Neural cell (in vitro differentiated cells): ENCODE measurements at regions not wholly inside any gene's neighbourhood (a gene's known extent, or its start where the extent isn't known, plus 50 kb on each side); places are given as distances from the start of the nearest gene placed in this dataset.

Experiments
- H2AFZ ChIP-seq: fragments of 200-600, 300-800 bp; sonication (generic), shearing (Covaris generic); 2 replicates; pipeline ENCODE4 v1.6.0; 2014; ENCODE audit warnings: low read depth, mild to moderate bottlenecking, antibody characterized with exemption, low read length, moderate library complexity
- H3F3A ChIP-seq: fragments of 200-600 bp; shearing (Covaris generic); 2 replicates; pipeline ENCODE4 v1.6.1; 2016; ENCODE audit warnings: mild to moderate bottlenecking, moderate library complexity, mixed read lengths, antibody characterized with exemption, low read length; ENCODE audit not compliant: insufficient read depth, poor library complexity, severe bottlenecking
- H3K27ac ChIP-seq: fragments of 200-600, 300-800 bp; sonication (generic), shearing (Covaris generic); 2 replicates; pipeline ENCODE4 v1.5.1; 2014; ENCODE audit warnings: mild to moderate bottlenecking, low read length, moderate library complexity
- H3K27me3 ChIP-seq: fragments of 300-800, 200-600 bp; sonication (generic), shearing (Covaris generic); 2 replicates; pipeline ENCODE4 v1.6.0; 2014; ENCODE audit warnings: mild to moderate bottlenecking, low read depth, low read length, moderate library complexity; ENCODE audit not compliant: insufficient read depth
- H3K36me3 ChIP-seq: fragments of 300-800, 200-600 bp; sonication (generic), shearing (Covaris generic); 2 replicates; pipeline ENCODE4 v1.5.1; 2014; ENCODE audit warnings: mild to moderate bottlenecking, antibody characterized with exemption, low read length, moderate library complexity; ENCODE audit not compliant: insufficient read depth
- H3K4me2 ChIP-seq: fragments of 300-800, 200-600 bp; sonication (generic), shearing (Covaris generic); 2 replicates; pipeline ENCODE4 v1.6.0; 2014; ENCODE audit warnings: mild to moderate bottlenecking, low read length
- H3K4me3 ChIP-seq: fragments of 300-800, 200-600 bp; sonication (generic), shearing (Covaris generic); 2 replicates; pipeline ENCODE4 v1.5.1; 2014; ENCODE audit warnings: mild to moderate bottlenecking, low read length, moderate library complexity
- H3K79me2 ChIP-seq: fragments of 200-600 bp; shearing (Covaris generic); replicated peaks from 2 replicates; pipeline ENCODE4 v1.6.0; 2014; ENCODE audit warnings: mild to moderate bottlenecking, low read length, moderate library complexity; ENCODE audit not compliant: insufficient read depth
- H3K9ac ChIP-seq: fragments of 300-800, 200-600 bp; sonication (generic), shearing (Covaris generic); 2 replicates; pipeline ENCODE4 v1.6.1; 2016; ENCODE audit warnings: mild to moderate bottlenecking, low read length, mixed read lengths
- H3K9me2 ChIP-seq: fragments of 200-600 bp; shearing (Covaris generic); 2 replicates; pipeline ENCODE4 v1.6.1; 2016; ENCODE audit warnings: mild to moderate bottlenecking, low read length, mixed read lengths; ENCODE audit not compliant: insufficient read depth
- H3K9me3 ChIP-seq: fragments of 200-600, 300-800 bp; sonication (generic), shearing (Covaris generic); 2 replicates; pipeline ENCODE4 v1.6.1; 2016; ENCODE audit warnings: mild to moderate bottlenecking, mixed run types, low read length, moderate library complexity, mixed read lengths
- H4K20me1 ChIP-seq: fragments of 200-600 bp; shearing (Covaris generic); 2 replicates; pipeline ENCODE4 v1.6.1; 2016; ENCODE audit warnings: mild to moderate bottlenecking, mixed run types; ENCODE audit not compliant: insufficient read depth
- CTCF ChIP-seq: fragments of 450-650 bp; IDR thresholded peaks from 2 replicates; pipeline ENCODE4 v1.5.1; 2014; ENCODE audit warnings: antibody characterized with exemption, mild to moderate bottlenecking, moderate library complexity; ENCODE audit not compliant: poor library complexity, severe bottlenecking
- EP300 ChIP-seq: fragments of 450-650 bp; conservative IDR thresholded peaks from 2 replicates; pipeline ENCODE4 v1.6.1; 2014; ENCODE audit warnings: antibody characterized with exemption, mild to moderate bottlenecking, moderate library complexity; ENCODE audit not compliant: poor library complexity, severe bottlenecking
- EZH2 ChIP-seq: fragments of 200-600, 300-800 bp; shearing (Covaris generic), sonication (generic); IDR thresholded peaks from 2 replicates; pipeline ENCODE4 v1.6.1; 2014; ENCODE audit warnings: antibody characterized with exemption, low read length, borderline replicate concordance, mild to moderate bottlenecking; ENCODE audit not compliant: insufficient read depth, poor library complexity, severe bottlenecking
- MXI1 ChIP-seq: fragments of 450-650 bp; conservative IDR thresholded peaks from 2 replicates; pipeline ENCODE4 v1.6.1; 2014; ENCODE audit warnings: antibody characterized with exemption, mild to moderate bottlenecking; ENCODE audit not compliant: poor library complexity, severe bottlenecking
- POLR2AphosphoS5 ChIP-seq: IDR thresholded peaks from 2 replicates; pipeline ENCODE4 v1.6.1; 2012
- RAD21 ChIP-seq: fragments of 450-650 bp; conservative IDR thresholded peaks from 2 replicates; pipeline ENCODE4 v1.6.1; 2014; ENCODE audit warnings: antibody characterized with exemption, mild to moderate bottlenecking, moderate library complexity
- REST ChIP-seq: IDR thresholded peaks from 2 replicates; pipeline ENCODE4 v1.6.1; 2012; ENCODE audit warnings: borderline replicate concordance
- SMC3 ChIP-seq: fragments of 450-650 bp; conservative IDR thresholded peaks from 2 replicates; pipeline ENCODE4 v1.6.1; 2014; ENCODE audit warnings: antibody characterized with exemption, mild to moderate bottlenecking, moderate library complexity; ENCODE audit not compliant: poor library complexity
- TAF1 ChIP-seq: IDR thresholded peaks from 2 replicates; pipeline ENCODE4 v1.6.1; 2012; ENCODE audit warnings: low read depth

- Histone ChIP-seq H3K9me2 (no peaks in the 10 kb centered on the region), H3K27me3 (no peaks in the 10 kb centered on the region), H3K4me2 (no peak overlapping the region), H3K79me2 (no peaks in the 10 kb centered on the region), H3K4me3 (no peak overlapping the region), H3K9me3 (no peaks in the 10 kb centered on the region), H3F3A (no peaks in the 10 kb centered on the region), H2AFZ (no peak overlapping the region), H4K20me1 (no peaks in the 10 kb centered on the region), H3K27ac (no peak overlapping the region), H3K9ac (no peak overlapping the region), H3K36me3 (no peaks in the 10 kb centered on the region)
- TF ChIP-seq RAD21, result no peak
- TF ChIP-seq MXI1, result no peak
- no peak for TF ChIP-seq CTCF
- TF ChIP-seq REST, result no peak
- TF ChIP-seq TAF1, result no peak
- no peak for TF ChIP-seq SMC3
- TF ChIP-seq EZH2, result no peak
- no peak for TF ChIP-seq POLR2AphosphoS5
- TF ChIP-seq EP300, result no peak
Measured at GRCh38 chr14:44609876-44610510, 102.9 kb upstream of the FSCB start.

- Histone ChIP-seq H3K27me3 (no peaks in the 10 kb centered on the region), H3K9me3 (no peaks in the 10 kb centered on the region), H3K9me2 (no peaks in the 10 kb centered on the region), H3K36me3 (no peaks in the 10 kb centered on the region), H3F3A (no peaks in the 10 kb centered on the region), H2AFZ (no peak overlapping the region), H3K27ac (no peak overlapping the region), H3K79me2 (no peaks in the 10 kb centered on the region), H3K4me2 (no peak overlapping the region), H4K20me1 (no peaks in the 10 kb centered on the region), H3K9ac (no peak overlapping the region), H3K4me3 (no peak overlapping the region)
- TF ChIP-seq CTCF (no peak), EP300 (no peak), TAF1 (no peak), EZH2 (no peak), REST (no peak), SMC3 (no peak), RAD21 (no peak), POLR2AphosphoS5 (no peak), MXI1 (no peak)
Measured at GRCh38 chr14:44609201-44609600, 102.1 kb upstream of the FSCB start.
